ENCODE measurements at regions not wholly inside any gene's neighbourhood (a gene's known extent, or its start where the extent isn't known, plus 50 kb on each side); places are given as distances from the start of the nearest gene placed in this dataset.

GRCh38 chr12:124231980-124232653 lies 62.8 kb upstream of the RFLNA start:
- H3K4me1 Mint-ChIP-seq (ENCODE audit: low read depth): peaks cover 2% of the 10 kb centered on the region
- intact Hi-C loops (cut with micrococcal nuclease): no loop called here

GRCh38 chr12:124232654-124232987 lies 62.3 kb upstream of the RFLNA start:
- no peaks in the 10 kb centered on the region for H3K27me3 Mint-ChIP-seq (ENCODE audit: low read depth)
- H3K9me3 Mint-ChIP-seq: peaks cover 9% of the 10 kb centered on the region
- intact Hi-C loops (cut with micrococcal nuclease): no loop called here
- no peaks in the 10 kb centered on the region for H3K36me3 Mint-ChIP-seq (ENCODE audit: low read depth)
- no peak for DNase-seq (ENCODE audit: low spot score)
- no peak overlapping the region for H3K27ac Mint-ChIP-seq
- H3K4me1 Mint-ChIP-seq (ENCODE audit: low read depth): peaks cover 2% of the 10 kb centered on the region
- no peak overlapping the region for H3K4me3 Mint-ChIP-seq (ENCODE audit: low read depth)

More at GRCh38 chr12:124231980-124232653, 62.8 kb upstream of the RFLNA start:
- Mint-ChIP-seq H3K27me3 (ENCODE audit: low read depth) (no peaks in the 10 kb centered on the region), H3K9me3 (peaks cover 9% of the 10 kb centered on the region), H3K4me3 (ENCODE audit: low read depth) (no peak overlapping the region), H3K36me3 (ENCODE audit: low read depth) (no peaks in the 10 kb centered on the region), H3K27ac (no peak overlapping the region)
- DNase-seq (ENCODE audit: low spot score): no peak

DNA sequence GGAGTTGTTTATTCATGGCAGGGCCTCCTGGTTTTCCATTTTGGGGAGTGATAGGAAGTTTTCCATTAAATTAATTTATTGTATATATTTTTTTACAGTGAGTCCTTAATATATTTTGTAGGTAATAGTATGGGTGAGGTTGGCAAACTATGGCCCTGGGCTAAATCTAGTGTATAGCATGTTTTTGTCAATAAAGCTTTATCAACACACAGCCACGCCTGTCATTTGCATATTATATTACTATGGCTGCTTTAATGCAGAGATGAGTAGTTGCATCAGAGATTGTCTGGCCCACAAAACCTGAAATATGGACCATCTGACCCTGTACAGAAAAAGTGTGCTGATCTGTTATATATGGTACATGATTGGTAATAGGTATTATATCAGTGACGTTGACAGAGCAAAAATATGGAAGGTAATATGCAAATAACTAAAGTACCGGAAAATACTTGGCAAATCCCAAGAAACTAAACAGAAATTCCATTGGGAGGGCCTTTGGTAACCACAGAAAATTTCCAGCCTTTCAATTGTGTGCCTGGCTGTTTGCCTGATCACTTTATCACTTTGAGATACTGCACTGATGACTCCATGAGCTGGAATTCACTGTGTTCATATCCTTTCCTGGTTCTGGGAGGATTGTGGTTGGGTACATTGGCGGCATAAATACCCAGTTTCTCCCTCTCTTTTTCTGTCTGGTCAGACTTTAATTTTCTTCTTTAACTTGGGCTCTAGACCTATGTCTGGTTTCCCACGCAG lies 61.7 kb upstream of the RFLNA start:
- Mint-ChIP-seq H3K27me3 (ENCODE audit: low read depth) (no peaks in the 10 kb centered on the region), H3K4me3 (ENCODE audit: low read depth) (no peak overlapping the region), H3K9me3 (peaks cover 9% of the 10 kb centered on the region), H3K36me3 (ENCODE audit: low read depth) (no peaks in the 10 kb centered on the region), H3K4me1 (ENCODE audit: low read depth) (peaks cover 2% of the 10 kb centered on the region), H3K27ac (no peak overlapping the region)
- DNase-seq (ENCODE audit: low spot score): no peak
- intact Hi-C loops (cut with micrococcal nuclease): no loop called here

GRCh38 chr12:124233846-124234640 lies 60.9 kb upstream of the RFLNA start:
- no peaks in the 10 kb centered on the region for H3K27me3 Mint-ChIP-seq (ENCODE audit: low read depth)
- intact Hi-C loops (cut with micrococcal nuclease): no loop called here
- DNase-seq (ENCODE audit: low spot score): no peak

GRCh38 chr12:124236625-124237031 lies 58.3 kb upstream of the RFLNA start:
- intact Hi-C loops (cut with micrococcal nuclease): no loop called here
- no peaks in the 10 kb centered on the region for H3K4me1 Mint-ChIP-seq (ENCODE audit: low read depth)
- no peaks in the 10 kb centered on the region for H3K27me3 Mint-ChIP-seq (ENCODE audit: low read depth)
- peaks cover 4% of the 10 kb centered on the region for H3K9me3 Mint-ChIP-seq
- H3K27ac Mint-ChIP-seq: no peak overlapping the region
- no peak overlapping the region for H3K4me3 Mint-ChIP-seq (ENCODE audit: low read depth)
- no peak for DNase-seq (ENCODE audit: low spot score)
- H3K36me3 Mint-ChIP-seq (ENCODE audit: low read depth): no peaks in the 10 kb centered on the region

More at GRCh38 chr12:124233846-124234640, 60.9 kb upstream of the RFLNA start:
- no peak overlapping the region for H3K27ac Mint-ChIP-seq
- no peaks in the 10 kb centered on the region for H3K36me3 Mint-ChIP-seq (ENCODE audit: low read depth)
- H3K4me3 Mint-ChIP-seq (ENCODE audit: low read depth): no peak overlapping the region
- peaks cover 9% of the 10 kb centered on the region for H3K9me3 Mint-ChIP-seq
- H3K4me1 Mint-ChIP-seq (ENCODE audit: low read depth): peaks cover 2% of the 10 kb centered on the region

DNA sequence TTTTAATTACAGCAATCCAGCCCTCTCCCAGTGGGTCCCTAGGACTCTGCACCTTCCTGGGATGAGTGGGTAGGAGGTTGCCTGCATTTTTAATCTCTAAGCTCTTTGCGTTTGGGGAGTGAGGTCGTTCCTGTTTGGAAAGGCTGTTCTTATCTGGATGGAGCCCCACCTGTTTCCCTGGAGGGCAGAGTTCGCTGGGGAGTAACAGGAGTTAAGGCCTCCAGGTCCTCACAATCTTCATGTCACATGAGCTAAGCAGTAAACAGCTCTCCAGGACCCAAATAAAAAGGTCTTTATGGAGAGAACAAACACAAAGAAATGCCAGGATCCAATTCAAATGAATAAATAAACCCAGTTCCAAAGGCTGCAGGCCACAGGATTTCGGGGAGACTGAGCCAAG lies 56.0 kb upstream of the RFLNA start:
- no peak overlapping the region for H3K4me3 Mint-ChIP-seq (ENCODE audit: low read depth)
- H3K9me3 Mint-ChIP-seq: peaks cover 4% of the 10 kb centered on the region
- intact Hi-C loops (cut with micrococcal nuclease): no loop called here
- H3K27ac Mint-ChIP-seq: no peak overlapping the region
- no peaks in the 10 kb centered on the region for H3K4me1 Mint-ChIP-seq (ENCODE audit: low read depth)
- H3K27me3 Mint-ChIP-seq (ENCODE audit: low read depth): no peaks in the 10 kb centered on the region
- no peak for DNase-seq (ENCODE audit: low spot score)
- H3K36me3 Mint-ChIP-seq (ENCODE audit: low read depth): no peaks in the 10 kb centered on the region

DNA sequence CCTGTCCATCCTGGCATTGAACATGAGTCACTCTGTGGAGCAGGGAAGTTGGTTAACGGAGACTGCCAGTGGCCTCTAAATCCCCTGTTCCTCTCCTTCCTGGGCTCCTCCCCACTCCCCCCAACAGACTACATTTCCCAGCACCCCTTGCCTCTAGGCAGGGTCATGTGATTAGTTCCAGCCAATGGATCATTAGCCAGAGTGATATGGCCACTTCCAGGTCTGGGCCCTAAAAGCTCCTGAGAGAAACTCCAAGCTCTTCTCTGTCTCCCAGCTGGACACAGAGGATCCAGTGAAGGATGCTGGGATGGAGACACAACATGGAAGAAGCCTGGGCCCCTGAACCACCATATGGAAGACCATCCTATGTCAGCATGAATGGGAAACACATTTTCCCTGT lies 54.4 kb upstream of the RFLNA start:
- Mint-ChIP-seq H3K4me3 (ENCODE audit: low read depth) (no peak overlapping the region), H3K9me3 (no peaks in the 10 kb centered on the region), H3K4me1 (ENCODE audit: low read depth) (no peaks in the 10 kb centered on the region), H3K27me3 (ENCODE audit: low read depth) (no peaks in the 10 kb centered on the region), H3K36me3 (ENCODE audit: low read depth) (no peaks in the 10 kb centered on the region), H3K27ac (no peak overlapping the region)
- no peak for DNase-seq (ENCODE audit: low spot score)
- intact Hi-C loops (cut with micrococcal nuclease): no loop called here

DNA sequence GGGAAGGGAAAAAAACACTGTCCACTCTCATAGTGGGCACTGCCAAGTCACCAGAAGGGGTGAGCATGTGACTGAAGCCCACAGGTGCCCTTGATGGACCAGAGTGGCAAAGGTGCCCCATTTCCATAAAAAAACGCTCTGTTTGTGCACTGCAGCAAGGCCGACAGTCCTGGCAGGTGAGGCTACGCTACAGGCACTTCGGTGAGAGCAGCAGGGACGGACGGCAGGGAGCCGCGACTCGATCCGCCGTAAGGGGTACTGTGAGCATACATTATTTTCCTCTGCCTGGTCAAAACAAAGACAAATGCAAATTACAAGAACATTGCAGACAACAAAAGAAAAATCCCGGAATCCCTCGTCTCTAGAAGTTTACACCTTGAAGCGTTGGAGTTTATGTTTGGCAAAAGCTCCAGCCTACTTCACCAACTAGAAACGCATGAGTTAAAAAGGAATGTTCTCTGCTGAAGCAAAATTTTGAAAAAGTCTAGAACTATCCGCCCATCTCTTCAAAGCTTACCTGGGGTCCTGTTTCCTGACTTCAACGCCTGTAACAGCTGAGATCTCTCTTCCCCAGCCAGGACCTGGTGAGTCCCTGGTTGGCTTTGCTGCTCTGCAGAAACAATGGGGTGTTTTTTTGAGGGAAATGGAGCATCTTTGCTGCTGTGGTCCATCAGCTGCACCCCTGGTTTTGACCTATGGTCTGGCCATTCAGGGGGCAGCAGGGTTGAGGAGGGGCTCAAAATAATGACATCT lies 52.9 kb upstream of the RFLNA start:
- Mint-ChIP-seq H3K4me3 (ENCODE audit: low read depth) (no peak overlapping the region), H3K27ac (no peak overlapping the region), H3K27me3 (ENCODE audit: low read depth) (no peaks in the 10 kb centered on the region), H3K4me1 (ENCODE audit: low read depth) (no peaks in the 10 kb centered on the region), H3K9me3 (no peaks in the 10 kb centered on the region), H3K36me3 (ENCODE audit: low read depth) (no peaks in the 10 kb centered on the region)
- intact Hi-C loops (cut with micrococcal nuclease): no loop called here
- DNase-seq (ENCODE audit: low spot score): no peak

DNA sequence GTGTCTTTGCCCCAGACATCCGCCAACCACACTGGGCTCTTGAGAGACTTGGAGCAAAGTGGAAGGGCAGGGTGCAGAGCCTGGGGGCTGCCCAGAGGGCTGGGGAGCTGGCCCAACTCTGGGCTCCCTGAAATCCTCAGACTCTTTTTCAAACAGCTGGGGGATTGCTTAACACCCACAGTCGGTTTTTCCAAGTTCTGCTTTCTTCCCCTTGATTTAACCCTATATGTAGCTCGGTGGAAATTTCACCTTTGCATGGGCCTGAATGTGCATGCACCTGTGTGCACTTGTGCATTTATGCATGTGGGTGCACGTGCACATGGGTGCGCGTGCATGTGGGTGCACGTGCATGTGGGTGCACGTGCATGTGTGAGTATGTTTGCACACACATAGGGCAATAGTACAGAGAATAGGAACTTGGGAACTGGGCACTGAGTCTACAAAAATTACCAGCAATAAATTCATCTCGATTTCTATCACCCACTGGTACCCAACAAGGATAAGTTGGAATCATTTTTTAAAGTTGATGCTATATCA lies 52.3 kb upstream of the RFLNA start:
- H3K27ac Mint-ChIP-seq: no peak overlapping the region
- no peaks in the 10 kb centered on the region for H3K4me1 Mint-ChIP-seq (ENCODE audit: low read depth)
- DNase-seq (ENCODE audit: low spot score): no peak
- intact Hi-C loops (cut with micrococcal nuclease): no loop called here
- no peak overlapping the region for H3K4me3 Mint-ChIP-seq (ENCODE audit: low read depth)
- H3K27me3 Mint-ChIP-seq (ENCODE audit: low read depth): peaks cover 3% of the 10 kb centered on the region
- no peaks in the 10 kb centered on the region for H3K9me3 Mint-ChIP-seq
- H3K36me3 Mint-ChIP-seq (ENCODE audit: low read depth): no peaks in the 10 kb centered on the region

GRCh38 chr12:124243936-124244335 lies 51.0 kb upstream of the RFLNA start:
- Mint-ChIP-seq H3K4me3 (ENCODE audit: low read depth) (no peak overlapping the region), H3K27me3 (ENCODE audit: low read depth) (peaks cover 3% of the 10 kb centered on the region), H3K36me3 (ENCODE audit: low read depth) (no peaks in the 10 kb centered on the region), H3K4me1 (ENCODE audit: low read depth) (no peaks in the 10 kb centered on the region), H3K27ac (no peak overlapping the region), H3K9me3 (no peaks in the 10 kb centered on the region)
- DNase-seq (ENCODE audit: low spot score): no peak
- intact Hi-C loops (cut with micrococcal nuclease): no loop called here

Data from activated T-helper 2 cell treated with anti-CD3 and anti-CD28 coated beads, Interferon-gamma antibody, Interleukin-2, Interleukin-4, amounts not matched to agents 10 μg/mL and 5 μg/mL and 100 μg/mL, durations not matched to agents 14 hours and 24 hours and 36 hours (primary cell).